IMR-90 (cell line): ENCODE measurements at regions not wholly inside any gene's neighbourhood (a gene's known extent, or its start where the extent isn't known, plus 50 kb on each side); places are given as distances from the start of the nearest gene placed in this dataset.

Source experiments
- ATAC-seq: fragments of 200-7000 bp; cut with Tn5 transposase; 2 replicates; pipeline ENCODE4 v1.9.1; 2020; ENCODE audit warnings: low read depth, mild to moderate bottlenecking, moderate library complexity
- BruUV-seq: library from RNA; stranded (reverse); fragments of 400-500 nt; replicated peaks from 2 replicates; lab custom pipeline; 2021; lab: Mats Ljungman, UMichigan
- CTCF ChIA-PET: fragments of 300-600 bp; formaldehyde crosslinking; extraction: SDS; loops from one replicate; lab custom pipeline; 2021; ENCODE audit warnings: antibody characterized with exemption; lab: Yijun Ruan, JAX
- POLR2A ChIA-PET: fragments of 300-600 bp; sonication (Branson Sonifier 250); formaldehyde crosslinking; loops from one replicate; lab custom pipeline; 2022; ENCODE audit warnings: antibody characterized with exemption; ENCODE audit not compliant: unreplicated experiment; lab: Charles Lee
- DNase-seq: peaks from one replicate; pipeline ENCODE4 v3.0.0; 2013
- H2AFZ ChIP-seq: replicated peaks from 2 replicates; pipeline ENCODE3; 2013; ENCODE audit warnings: low read length, mild to moderate bottlenecking; ENCODE audit not compliant: poor library complexity
- H2AK5ac ChIP-seq: 2 replicates; pipeline ENCODE4 v1.6.1; 2013; ENCODE audit warnings: low read depth, low read length, inconsistent platforms
- H2AK9ac ChIP-seq: replicated peaks from 2 replicates; pipeline ENCODE3; 2013; ENCODE audit warnings: mild to moderate bottlenecking, low read depth, low read length, moderate library complexity; ENCODE audit not compliant: poor library complexity
- H2BK120ac ChIP-seq: 2 replicates; pipeline ENCODE4 v1.6.1; 2013; ENCODE audit warnings: low read depth, low read length, inconsistent platforms
- H2BK15ac ChIP-seq: 3 replicates; pipeline ENCODE4 v1.6.1; 2013; ENCODE audit warnings: low read depth, low read length, inconsistent platforms
- H2BK20ac ChIP-seq: 2 replicates; pipeline ENCODE4 v1.6.1; 2013; ENCODE audit warnings: low read depth, mild to moderate bottlenecking, inconsistent platforms, low read length, moderate library complexity
- H2BK5ac ChIP-seq: 2 replicates; pipeline ENCODE4 v1.6.1; 2013; ENCODE audit warnings: mild to moderate bottlenecking, low read depth, low read length, inconsistent platforms; ENCODE audit not compliant: poor library complexity, severe bottlenecking
- H3K14ac ChIP-seq: replicated peaks from 2 replicates; pipeline ENCODE4 v1.6.1; 2013; ENCODE audit warnings: low read depth, low read length, inconsistent platforms
- H3K18ac ChIP-seq: 2 replicates; pipeline ENCODE4 v1.6.1; 2013; ENCODE audit warnings: low read depth, low read length, control low read depth
- H3K23ac ChIP-seq: 2 replicates; pipeline ENCODE4 v1.6.1; 2013; ENCODE audit warnings: low read depth, low read length, inconsistent platforms
- H3K27ac ChIP-seq: 2 replicates; pipeline ENCODE4 v1.5.1; 2013; ENCODE audit warnings: mild to moderate bottlenecking, control low read depth, low read length; ENCODE audit not compliant: insufficient read depth
- H3K27me3 ChIP-seq: 2 replicates; pipeline ENCODE4 v1.6.1; 2013; ENCODE audit warnings: low read length; ENCODE audit not compliant: control insufficient read depth, insufficient read depth
- H3K36me3 ChIP-seq: 2 replicates; pipeline ENCODE4 v1.6.1; 2013; ENCODE audit warnings: low read length, mixed read lengths; ENCODE audit not compliant: control insufficient read depth, insufficient read depth
- H3K4ac ChIP-seq: 2 replicates; pipeline ENCODE4 v1.6.1; 2013; ENCODE audit warnings: low read depth, low read length, inconsistent platforms
- H3K4me1 ChIP-seq: 2 replicates; pipeline ENCODE4 v1.6.1; 2013; ENCODE audit warnings: low read length, mixed read lengths; ENCODE audit not compliant: control insufficient read depth, insufficient read depth
- H3K4me2 ChIP-seq: 2 replicates; pipeline ENCODE4 v1.6.1; 2013; ENCODE audit warnings: low read depth, mild to moderate bottlenecking, control low read depth, low read length, moderate library complexity
- H3K4me3 ChIP-seq: 2 replicates; pipeline ENCODE4 v1.5.1; 2013; ENCODE audit warnings: low read depth, mild to moderate bottlenecking, control low read depth, low read length, moderate library complexity; ENCODE audit not compliant: insufficient read depth
- H3K56ac ChIP-seq: 2 replicates; pipeline ENCODE4 v1.6.1; 2013; ENCODE audit warnings: low read length, inconsistent platforms; ENCODE audit not compliant: insufficient read depth; ENCODE audit errors: extremely low read depth
- H3K79me1 ChIP-seq, 2 experiments: 2 replicates each; pipeline ENCODE4 v1.6.1; 2013; ENCODE audit warnings: low read length in 2 of 2, inconsistent platforms in 1 of 2, low read depth in 1 of 2
- H3K9ac ChIP-seq: 2 replicates; pipeline ENCODE4 v1.6.1; 2013; ENCODE audit warnings: low read depth, low read length, control low read depth
- H3K9me1 ChIP-seq: 2 replicates; pipeline ENCODE4 v1.6.1; 2013; ENCODE audit warnings: low read length, inconsistent platforms; ENCODE audit not compliant: insufficient read depth
- H3K9me3 ChIP-seq: 2 replicates; pipeline ENCODE4 v1.6.1; 2013; ENCODE audit warnings: low read length; ENCODE audit not compliant: control insufficient read depth, insufficient read depth
- H4K20me1 ChIP-seq: 2 replicates; pipeline ENCODE4 v1.6.1; 2013; ENCODE audit warnings: low read length, inconsistent platforms; ENCODE audit not compliant: insufficient read depth
- H4K5ac ChIP-seq: 2 replicates; pipeline ENCODE4 v1.6.1; 2013; ENCODE audit warnings: mild to moderate bottlenecking, low read depth, low read length, control low read depth
- H4K8ac ChIP-seq, 2 experiments: 2 replicates each; pipeline ENCODE4 v1.6.1; 2013; ENCODE audit warnings: low read depth in 2 of 2, low read length in 2 of 2, control low read depth in 1 of 2, inconsistent platforms in 1 of 2
- H4K91ac ChIP-seq: 2 replicates; pipeline ENCODE4 v1.6.1; 2013; ENCODE audit warnings: low read depth, low read length, inconsistent platforms; ENCODE audit not compliant: insufficient read depth
- BHLHE40 ChIP-seq: fragments of 150-350 bp; IDR thresholded peaks from 2 replicates; pipeline ENCODE4 v1.6.1; 2016; ENCODE audit warnings: mild to moderate bottlenecking, low read depth, low read length
- CEBPB ChIP-seq: IDR thresholded peaks from 2 replicates; pipeline ENCODE4 v1.6.1; 2012; ENCODE audit warnings: low read depth, low read length, improper control_type of control experiment
- CHD1 ChIP-seq: IDR thresholded peaks from 2 replicates; pipeline ENCODE4 v1.6.1; 2012; ENCODE audit warnings: low read depth, low read length, improper control_type of control experiment
- CTCF ChIP-seq: conservative IDR thresholded peaks from 2 replicates; pipeline ENCODE4 v1.5.1; 2012; ENCODE audit warnings: mild to moderate bottlenecking, low read depth, low read length, improper control_type of control experiment
- ELK1 ChIP-seq: fragments of 150-350 bp; IDR thresholded peaks from 2 replicates; pipeline ENCODE4 v1.6.1; 2016; ENCODE audit warnings: low read depth, mild to moderate bottlenecking, low read length, moderate library complexity, borderline replicate concordance
- FOS ChIP-seq: fragments of 150-350 bp; IDR thresholded peaks from 2 replicates; pipeline ENCODE4 v1.6.1; 2016; ENCODE audit warnings: low read depth, low read length
- MAFK ChIP-seq: IDR thresholded peaks from 2 replicates; pipeline ENCODE4 v1.6.1; 2012; ENCODE audit warnings: low read depth, low read length, improper control_type of control experiment
- MAZ ChIP-seq: IDR thresholded peaks from 2 replicates; pipeline ENCODE4 v1.6.1; 2012; ENCODE audit warnings: low read depth, mild to moderate bottlenecking, low read length, improper control_type of control experiment, moderate library complexity, borderline replicate concordance
- MXI1 ChIP-seq: IDR thresholded peaks from 2 replicates; pipeline ENCODE4 v1.6.1; 2012; ENCODE audit warnings: low read depth, mild to moderate bottlenecking, low read length, moderate library complexity, borderline replicate concordance
- NFE2L2 ChIP-seq: fragments of 150-350 bp; IDR thresholded peaks from 2 replicates; pipeline ENCODE4 v1.6.1; 2016; ENCODE audit warnings: low read depth, mild to moderate bottlenecking, low read length
- POLR2A ChIP-seq: IDR thresholded peaks from 2 replicates; pipeline ENCODE4 v1.6.1; 2012; ENCODE audit warnings: mild to moderate bottlenecking, low read depth, low read length
- RAD21 ChIP-seq: IDR thresholded peaks from 2 replicates; pipeline ENCODE4 v1.6.1; 2012; ENCODE audit warnings: low read length, improper control_type of control experiment
- RCOR1 ChIP-seq: IDR thresholded peaks from 2 replicates; pipeline ENCODE4 v1.6.1; 2012; ENCODE audit warnings: mild to moderate bottlenecking, low read length, improper control_type of control experiment; ENCODE audit not compliant: insufficient replicate concordance
- SMC3 ChIP-seq: fragments of 150-350 bp; IDR thresholded peaks from 2 replicates; pipeline ENCODE4 v1.6.1; 2016; ENCODE audit warnings: low read depth, mild to moderate bottlenecking, antibody characterized with exemption, low read length, moderate library complexity
- USF2 ChIP-seq: fragments of 150-350 bp; IDR thresholded peaks from 2 replicates; pipeline ENCODE4 v1.6.1; 2017; ENCODE audit warnings: mild to moderate bottlenecking, antibody characterized with exemption, low read length, low read depth
- WGBS, 2 experiments: methylation state at CpG; one replicate each; pipeline versions ENCODE4 v1.1.5 to v1.1.7; 2013; ENCODE audit warnings: missing lambda C conversion rate in 2 of 2; ENCODE audit not compliant: insufficient read length in 1 of 2; ENCODE audit errors: extremely low coverage in 2 of 2; 5-methylcytosine and 5-hydroxymethylcytosine counted together
- dilution Hi-C: fragments of 300-500 bp; cut with HindIII; formaldehyde crosslinking; loops from one replicate; pipeline ENCODE4 v1.14.3; 2018; ENCODE audit warnings: low sequenced_read_pairs; ENCODE audit not compliant: unreplicated experiment
- in situ Hi-C: fragments of 300-500 bp; cut with MboI; formaldehyde crosslinking; loops from 3 replicates; pipeline ENCODE4 v1.14.3; 2019; ENCODE audit warnings: low sequenced_read_pairs, inconsistent platforms, mixed read lengths
- intact Hi-C: fragments of 100-400 bp; cut with micrococcal nuclease; formaldehyde crosslinking; loops from 2 replicates; pipeline ENCODE4 v1.10.0; 2022

GRCh38 chr3:139839659-139840058 is 95.3 kb upstream of the CLSTN2 start:
- no peak for ATAC-seq
- no peaks in the 10 kb centered on the region for H4K20me1 ChIP-seq
- H3K9me3 ChIP-seq, result 0 out of 2 replicates have a peak, but pooled peaks cover 4% of the 10 kb centered on the region
- no peaks in the 10 kb centered on the region for H3K27me3 ChIP-seq
- no peak for DNase-seq
- no peak overlapping the region for H2BK5ac ChIP-seq
- H2AK9ac ChIP-seq, result no peak overlapping the region
- no peak overlapping the region for H4K5ac ChIP-seq
- no peak overlapping the region for H2AFZ ChIP-seq
- no peak overlapping the region for H2AK5ac ChIP-seq
- no peaks in the 10 kb centered on the region for H3K9me1 ChIP-seq
- no peak overlapping the region for H3K23ac ChIP-seq
- no peak overlapping the region for H2BK15ac ChIP-seq
- no peaks in the 10 kb centered on the region for H3K36me3 ChIP-seq
- H3K56ac ChIP-seq, result no peak overlapping the region
- no TSS peak for BruUV-seq
- dilution Hi-C loops (no loop called here), intact Hi-C loops (no loop called here), in situ Hi-C loops (no loop called here)
- H3K4me2 ChIP-seq, result no peak overlapping the region
- CTCF ChIA-PET, result no interaction called here
- no peak for TF ChIP-seq FOS
- no peak for TF ChIP-seq ELK1
- TF ChIP-seq CEBPB, result no peak
- no peak for TF ChIP-seq USF2
- no peak for TF ChIP-seq RAD21
- no peak for TF ChIP-seq MAFK
- TF ChIP-seq RCOR1, result no peak
- no peak for TF ChIP-seq NFE2L2
- TF ChIP-seq MAZ, result no peak
- no peak for TF ChIP-seq SMC3
- no peak for TF ChIP-seq MXI1
- TF ChIP-seq CTCF, result no peak
- no peak for TF ChIP-seq POLR2A
- no peak for TF ChIP-seq CHD1
- no peak for TF ChIP-seq BHLHE40
- H4K8ac ChIP-seq, result no peak overlapping the region
- H2BK120ac ChIP-seq, result no peak overlapping the region
- H3K79me1 ChIP-seq, result no peaks in the 10 kb centered on the region
- no peak overlapping the region for H3K27ac ChIP-seq
- H2BK20ac ChIP-seq, result no peak overlapping the region
- H3K4me1 ChIP-seq, result no peaks in the 10 kb centered on the region
- H3K4ac ChIP-seq, result no peak overlapping the region
- WGBS, 2 experiments, result no CpG with 5 or more reads among the region's 3 CpGs
- H3K18ac ChIP-seq, result no peak overlapping the region
- H4K91ac ChIP-seq, result no peak overlapping the region
- POLR2A ChIA-PET, result no interaction called here
- no peak overlapping the region for H3K14ac ChIP-seq
- H3K9ac ChIP-seq, result no peak overlapping the region
- no peak overlapping the region for H3K4me3 ChIP-seq
